ENCODE measurements at regions not wholly inside any gene's neighbourhood (a gene's known extent, or its start where the extent isn't known, plus 50 kb on each side); places are given as distances from the start of the nearest gene placed in this dataset.
"Not testable (repeated sequence)": the region's sequence is repeated elsewhere in the genome, so short reads cannot be mapped to it uniquely, and the experiment has no call there.

- FAIRE-seq (no peak), DNase-seq (ENCODE audit: insufficient read length, low spot score) (no peak)
These were observed 73.4 kb downstream of the OR13A1 start for GRCh38 chr10:45241865-45242520.

GRCh38 chr10:45243261-45243660, 72.1 kb downstream of the OR13A1 start:
- no peak for FAIRE-seq
- DNase-seq (ENCODE audit: insufficient read length, low spot score), result no peak

- FAIRE-seq (no peak), DNase-seq (ENCODE audit: insufficient read length, low spot score) (no peak)
These were observed 68.9 kb downstream of the OR13A1 start for GRCh38 chr10:45246522-45246921.

GRCh38 chr10:45249978-45250693, 65.3 kb downstream of the OR13A1 start:
- DNase-seq (ENCODE audit: insufficient read length, low spot score) (no peak), FAIRE-seq (peak; percentile 93)

GRCh38 chr10:45250694-45251075, 64.7 kb downstream of the OR13A1 start:
- not testable (repeated sequence) for DNase-seq (ENCODE audit: insufficient read length, low spot score); FAIRE-seq

Measured in GM19239 (cell line).